ENCODE measurements at regions not wholly inside any gene's neighbourhood (a gene's known extent, or its start where the extent isn't known, plus 50 kb on each side); places are given as distances from the start of the nearest gene placed in this dataset.
"Not testable (repeated sequence)": the region's sequence is repeated elsewhere in the genome, so short reads cannot be mapped to it uniquely, and the experiment has no call there.

- H3K9me3 Mint-ChIP-seq, result not testable (repeated sequence)
Observed at GRCh38 chrX:222800-223513, 58.2 kb upstream of the PLCXD1 start.

GRCh38 chrX:223514-223854 is 57.7 kb upstream of the PLCXD1 start:
- not testable (repeated sequence) for H3K4me3 ChIP-seq (ENCODE audit: low read length); H3K27me3 ChIP-seq (ENCODE audit: control insufficient read depth, insufficient read depth, low read length, poor library complexity, severe bottlenecking); H3K4me1 ChIP-seq (ENCODE audit: control insufficient read depth, insufficient read depth, low read length); H3K27ac Mint-ChIP-seq; H3K4me1 Mint-ChIP-seq; H3K9ac ChIP-seq (ENCODE audit: extremely low read depth, low read length, poor library complexity, severe bottlenecking); H3K9me3 ChIP-seq (ENCODE audit: control insufficient read depth, low read length); H3K36me3 ChIP-seq (ENCODE audit: control insufficient read depth, insufficient read depth, low read length); H3K9me3 Mint-ChIP-seq; H3K36me3 Mint-ChIP-seq (ENCODE audit: low read depth); H3K27ac ChIP-seq (ENCODE audit: low read depth, low read length); H3K4me3 Mint-ChIP-seq; DNase-seq; H3K27me3 Mint-ChIP-seq (ENCODE audit: insufficient read depth)
- no CpG with 5 or more reads among the region's 7 CpGs for WGBS, 2 experiments (ENCODE audit: insufficient coverage in 1 of 2, insufficient read length in 1 of 2)

More at GRCh38 chrX:222800-223513, 58.2 kb upstream of the PLCXD1 start:
- not testable (repeated sequence) for H3K9me3 ChIP-seq (ENCODE audit: control insufficient read depth, low read length); H3K27me3 Mint-ChIP-seq (ENCODE audit: insufficient read depth); H3K4me1 Mint-ChIP-seq; H3K9ac ChIP-seq (ENCODE audit: extremely low read depth, low read length, poor library complexity, severe bottlenecking); DNase-seq; H3K4me3 ChIP-seq (ENCODE audit: low read length); H3K4me1 ChIP-seq (ENCODE audit: control insufficient read depth, insufficient read depth, low read length); H3K36me3 Mint-ChIP-seq (ENCODE audit: low read depth); H3K4me3 Mint-ChIP-seq; H3K27me3 ChIP-seq (ENCODE audit: control insufficient read depth, insufficient read depth, low read length, poor library complexity, severe bottlenecking); H3K27ac Mint-ChIP-seq; H3K36me3 ChIP-seq (ENCODE audit: control insufficient read depth, insufficient read depth, low read length); H3K27ac ChIP-seq (ENCODE audit: low read depth, low read length)
- WGBS, 2 experiments (ENCODE audit: insufficient coverage in 1 of 2, insufficient read length in 1 of 2), result no CpG with 5 or more reads among the region's 11 CpGs

GRCh38 chrX:226474-227164 is 54.6 kb upstream of the PLCXD1 start:
- not testable (repeated sequence) for H3K27ac ChIP-seq (ENCODE audit: low read depth, low read length); H3K4me1 Mint-ChIP-seq; H3K4me1 ChIP-seq (ENCODE audit: control insufficient read depth, insufficient read depth, low read length); H3K9ac ChIP-seq (ENCODE audit: extremely low read depth, low read length, poor library complexity, severe bottlenecking); H3K9me3 Mint-ChIP-seq; H3K36me3 ChIP-seq (ENCODE audit: control insufficient read depth, insufficient read depth, low read length); H3K4me3 ChIP-seq (ENCODE audit: low read length); H3K27me3 ChIP-seq (ENCODE audit: control insufficient read depth, insufficient read depth, low read length, poor library complexity, severe bottlenecking); H3K9me3 ChIP-seq (ENCODE audit: control insufficient read depth, low read length); H3K27me3 Mint-ChIP-seq (ENCODE audit: insufficient read depth); H3K36me3 Mint-ChIP-seq (ENCODE audit: low read depth)
- H3K27ac Mint-ChIP-seq, result peak overlapping the region; percentile 75
- no CpG with 5 or more reads among the region's 47 CpGs for WGBS, 2 experiments (ENCODE audit: insufficient coverage in 1 of 2, insufficient read length in 1 of 2)
- H3K4me3 Mint-ChIP-seq, result peak overlapping the region; percentile 59
- DNase-seq, result peak; percentile 63

GRCh38 chrX:227396-227795 is 53.8 kb upstream of the PLCXD1 start:
- no CpG with 5 or more reads among the region's 23 CpGs for WGBS, 2 experiments (ENCODE audit: insufficient coverage in 1 of 2, insufficient read length in 1 of 2)

More at GRCh38 chrX:227396-227795, 53.8 kb upstream of the PLCXD1 start:
- H3K9me3 ChIP-seq (ENCODE audit: control insufficient read depth, low read length); H3K27me3 ChIP-seq (ENCODE audit: control insufficient read depth, insufficient read depth, low read length, poor library complexity, severe bottlenecking); H3K4me3 ChIP-seq (ENCODE audit: low read length); H3K27me3 Mint-ChIP-seq (ENCODE audit: insufficient read depth); H3K4me1 Mint-ChIP-seq; H3K9me3 Mint-ChIP-seq; DNase-seq; H3K4me1 ChIP-seq (ENCODE audit: control insufficient read depth, insufficient read depth, low read length); H3K27ac Mint-ChIP-seq; H3K36me3 ChIP-seq (ENCODE audit: control insufficient read depth, insufficient read depth, low read length); H3K36me3 Mint-ChIP-seq (ENCODE audit: low read depth); H3K4me3 Mint-ChIP-seq; H3K27ac ChIP-seq (ENCODE audit: low read depth, low read length); H3K9ac ChIP-seq (ENCODE audit: extremely low read depth, low read length, poor library complexity, severe bottlenecking): not testable (repeated sequence)

Measured in endodermal cell (in vitro differentiated cells).